H9 (cell line): ENCODE measurements at regions not wholly inside any gene's neighbourhood (a gene's known extent, or its start where the extent isn't known, plus 50 kb on each side); places are given as distances from the start of the nearest gene placed in this dataset.

ENCODE experiments used
- DNase-seq: peaks from one replicate; pipeline ENCODE4 v3.0.0-alpha.2; 2017
- H2AFZ ChIP-seq: one replicate; pipeline ENCODE4 v1.6.1; 2013; ENCODE audit warnings: mild to moderate bottlenecking, low read length, control low read depth, moderate library complexity
- H2AK5ac ChIP-seq: 2 replicates; pipeline ENCODE4 v1.6.1; 2013; ENCODE audit warnings: low read length, control low read depth, mixed read lengths; ENCODE audit not compliant: insufficient read length
- H2BK120ac ChIP-seq: one replicate; pipeline ENCODE4 v1.6.1; 2013; ENCODE audit warnings: low read depth, mild to moderate bottlenecking, low read length, control low read depth, inconsistent platforms; ENCODE audit not compliant: poor library complexity, severe bottlenecking
- H2BK12ac ChIP-seq: 2 replicates; pipeline ENCODE4 v1.6.1; 2013; ENCODE audit warnings: low read length, control low read depth, mixed read lengths, low read depth; ENCODE audit not compliant: insufficient read length
- H2BK15ac ChIP-seq: 2 replicates; pipeline ENCODE4 v1.6.1; 2013; ENCODE audit warnings: low read depth, low read length, control low read depth
- H2BK20ac ChIP-seq: one replicate; pipeline ENCODE4 v1.6.1; 2013; ENCODE audit warnings: low read depth, mild to moderate bottlenecking, low read length, control low read depth, inconsistent platforms; ENCODE audit not compliant: poor library complexity, severe bottlenecking
- H2BK5ac ChIP-seq: 2 replicates; pipeline ENCODE4 v1.6.1; 2013; ENCODE audit warnings: low read length, control low read depth, mixed read lengths; ENCODE audit not compliant: insufficient read length
- H3K14ac ChIP-seq: 2 replicates; pipeline ENCODE4 v1.6.1; 2013; ENCODE audit warnings: low read length, control low read depth; ENCODE audit not compliant: insufficient read depth
- H3K18ac ChIP-seq: 2 replicates; pipeline ENCODE4 v1.6.1; 2013; ENCODE audit warnings: low read depth, mild to moderate bottlenecking, mixed read lengths, low read length, control low read depth; ENCODE audit not compliant: insufficient read length
- H3K23ac ChIP-seq: 2 replicates; pipeline ENCODE4 v1.6.1; 2013; ENCODE audit warnings: low read length, control low read depth, mixed read lengths, low read depth; ENCODE audit not compliant: insufficient read length
- H3K23me2 ChIP-seq: 2 replicates; pipeline ENCODE4 v1.6.1; 2013; ENCODE audit warnings: low read depth, mild to moderate bottlenecking, mixed read lengths, low read length, control low read depth; ENCODE audit not compliant: insufficient read length, poor library complexity, severe bottlenecking
- H3K27ac ChIP-seq: 2 replicates; pipeline ENCODE4 v1.5.1; 2013; ENCODE audit warnings: low read length, control low read depth, mixed read lengths, low read depth; ENCODE audit not compliant: insufficient read length
- H3K27me3 ChIP-seq: 2 replicates; pipeline ENCODE4 v1.6.1; 2013; ENCODE audit warnings: low read length, control low read depth, inconsistent platforms; ENCODE audit not compliant: insufficient read depth
- H3K4ac ChIP-seq: 2 replicates; pipeline ENCODE4 v1.6.1; 2013; ENCODE audit warnings: low read depth, mild to moderate bottlenecking, control low read depth, inconsistent platforms, low read length, moderate library complexity
- H3K4me1 ChIP-seq: 2 replicates; pipeline ENCODE4 v1.6.1; 2013; ENCODE audit warnings: low read length, control low read depth, inconsistent platforms; ENCODE audit not compliant: insufficient read depth
- H3K4me2 ChIP-seq: 2 replicates; pipeline ENCODE4 v1.6.1; 2013; ENCODE audit warnings: low read length, control low read depth, mixed read lengths; ENCODE audit not compliant: insufficient read length, insufficient read depth
- H3K56ac ChIP-seq: 2 replicates; pipeline ENCODE4 v1.6.1; 2013; ENCODE audit warnings: low read depth, mild to moderate bottlenecking, mixed read lengths, low read length, control low read depth; ENCODE audit not compliant: insufficient read length
- H3K79me1 ChIP-seq: 2 replicates; pipeline ENCODE4 v1.6.1; 2013; ENCODE audit warnings: low read depth, mild to moderate bottlenecking, moderate library complexity, low read length, control low read depth, inconsistent platforms; ENCODE audit not compliant: insufficient read depth, poor library complexity, severe bottlenecking
- H3K79me2 ChIP-seq: 2 replicates; pipeline ENCODE4 v1.6.1; 2013; ENCODE audit warnings: low read length, control low read depth, inconsistent platforms; ENCODE audit not compliant: insufficient read depth
- H3K9ac ChIP-seq: 2 replicates; pipeline ENCODE4 v1.6.1; 2013; ENCODE audit warnings: low read length, control low read depth, mixed read lengths; ENCODE audit not compliant: insufficient read length; ENCODE audit errors: extremely low read depth
- H3K9me3 ChIP-seq: one replicate; pipeline ENCODE4 v1.6.1; 2013; ENCODE audit warnings: low read depth, low read length, inconsistent platforms; ENCODE audit not compliant: control insufficient read depth
- H3T11ph ChIP-seq: one replicate; pipeline ENCODE4 v1.6.1; 2013; ENCODE audit warnings: mild to moderate bottlenecking, low read length, control low read depth, inconsistent platforms
- H4K20me1 ChIP-seq: one replicate; pipeline ENCODE4 v1.6.1; 2013; ENCODE audit not compliant: control insufficient read depth, insufficient read length, insufficient read depth
- H4K5ac ChIP-seq: 2 replicates; pipeline ENCODE4 v1.6.1; 2013; ENCODE audit warnings: low read depth, mild to moderate bottlenecking, mixed read lengths, low read length, control low read depth; ENCODE audit not compliant: insufficient read length
- H4K8ac ChIP-seq: replicated peaks from 2 replicates; pipeline ENCODE4 v1.6.1; 2013; ENCODE audit warnings: low read length, control low read depth, mixed read lengths, low read depth; ENCODE audit not compliant: insufficient read length
- H4K91ac ChIP-seq: 2 replicates; pipeline ENCODE4 v1.6.1; 2013; ENCODE audit warnings: low read depth, mild to moderate bottlenecking, moderate library complexity, mixed read lengths, low read length, control low read depth; ENCODE audit not compliant: insufficient read length
- H3K27ac Mint-ChIP-seq, 3 experiments: 2 replicates in 2 of 3; 3 replicates in 1 of 3; pipeline ENCODE4 v1.8.0; 2020 to 2021; ENCODE audit warnings: mixed read lengths in 3 of 3, mild to moderate bottlenecking in 1 of 3, moderate library complexity in 1 of 3
- H3K27me3 Mint-ChIP-seq: 2 replicates; pipeline ENCODE4 v1.8.0; 2021; ENCODE audit warnings: low read depth, mild to moderate bottlenecking, moderate library complexity, mixed read lengths
- H3K36me3 Mint-ChIP-seq, 3 experiments: 2 replicates in 2 of 3; 3 replicates in 1 of 3; pipeline ENCODE4 v1.8.0; 2020 to 2021; ENCODE audit warnings: low read depth in 3 of 3, mixed read lengths in 3 of 3; ENCODE audit not compliant: insufficient read depth in 1 of 3
- H3K4me1 Mint-ChIP-seq, 2 experiments: 2 replicates each; pipeline ENCODE4 v1.8.0; 2020; ENCODE audit warnings: mixed read lengths in 2 of 2
- H3K4me3 Mint-ChIP-seq, 2 experiments: 2 replicates in 1 of 2; 3 replicates in 1 of 2; pipeline ENCODE4 v1.8.0; 2020 to 2021; ENCODE audit warnings: mild to moderate bottlenecking in 2 of 2, mixed read lengths in 2 of 2, moderate library complexity in 1 of 2
- H3K9me3 Mint-ChIP-seq, 2 experiments: 2 replicates in 1 of 2; 3 replicates in 1 of 2; pipeline ENCODE4 v1.8.0; 2020; ENCODE audit warnings: mild to moderate bottlenecking in 2 of 2, mixed read lengths in 2 of 2, moderate library complexity in 1 of 2
- CTCF ChIP-seq: fragments of 200-600 bp; sonication (generic); conservative IDR thresholded peaks from 3 replicates; pipeline ENCODE4 v1.8.0; 2021; ENCODE audit warnings: antibody characterized with exemption, mild to moderate bottlenecking

GRCh38 chr7:84258628-84259027, 64.0 kb upstream of the SEMA3A start:
- H3K27ac Mint-ChIP-seq: no peak overlapping the region
- peaks cover 3 to 6% of the 10 kb centered on the region in 2 experiments; a peak in 2 of 4 replicates for H3K4me1 Mint-ChIP-seq
- DNase-seq: no peak

More at GRCh38 chr7:84258628-84259027, 64.0 kb upstream of the SEMA3A start:
- no peaks in the 10 kb centered on the region for H3K9me3 ChIP-seq
- H2BK15ac ChIP-seq: no peak overlapping the region
- H2AFZ ChIP-seq: no peak overlapping the region
- H2BK120ac ChIP-seq: no peak overlapping the region
- no peaks in the 10 kb centered on the region for H3K27me3 ChIP-seq
- no peak overlapping the region for H3K9ac ChIP-seq
- H3K4me3 Mint-ChIP-seq: no peak overlapping the region
- no peak overlapping the region for H3T11ph ChIP-seq
- no peak overlapping the region for H3K23ac ChIP-seq
- no peaks in the 10 kb centered on the region for H4K20me1 ChIP-seq
- H2BK12ac ChIP-seq: no peak overlapping the region
- no peak overlapping the region for H3K4me2 ChIP-seq
- no peaks in the 10 kb centered on the region for H3K9me3 Mint-ChIP-seq
- H4K8ac ChIP-seq: no peak overlapping the region
- H3K79me1 ChIP-seq: no peaks in the 10 kb centered on the region
- no peak overlapping the region for H3K56ac ChIP-seq
- H3K14ac ChIP-seq: no peak overlapping the region
- H2BK20ac ChIP-seq: no peak overlapping the region
- H4K91ac ChIP-seq: no peak overlapping the region
- H3K23me2 ChIP-seq: no peaks in the 10 kb centered on the region
- H3K36me3 Mint-ChIP-seq: no peaks in the 10 kb centered on the region
- no peak overlapping the region for H2AK5ac ChIP-seq
- no peak for TF ChIP-seq CTCF
- H2BK5ac ChIP-seq: no peak overlapping the region
- H3K79me2 ChIP-seq: no peaks in the 10 kb centered on the region
- no peak overlapping the region for H3K27ac ChIP-seq
- H3K4ac ChIP-seq: no peak overlapping the region
- H3K18ac ChIP-seq: no peak overlapping the region
- no peak overlapping the region for H4K5ac ChIP-seq
- H3K27me3 Mint-ChIP-seq: no peaks in the 10 kb centered on the region
- no peaks in the 10 kb centered on the region for H3K4me1 ChIP-seq
